H1 (cell line): ENCODE measurements at regions not wholly inside any gene's neighbourhood (a gene's known extent, or its start where the extent isn't known, plus 50 kb on each side); places are given as distances from the start of the nearest gene placed in this dataset.

Experiments
- CTCF ChIA-PET: fragments of 300-600 bp; sonication (Branson Sonifier 250); formaldehyde crosslinking; loops from one replicate; lab custom pipeline; 2021; ENCODE audit not compliant: partially characterized antibody; lab: Charles Lee
- POLR2A ChIA-PET: fragments of 300-600 bp; sonication (Branson Sonifier 250); formaldehyde crosslinking; loops from one replicate; lab custom pipeline; 2021; ENCODE audit warnings: inconsistent platforms; ENCODE audit not compliant: partially characterized antibody; lab: Charles Lee
- DNase-seq, 2 experiments: peaks; one replicate each; pipeline versions ENCODE4 v3.0.0 to v3.0.0-alpha.2; 2010 to 2022; ENCODE audit warnings: low spot score in 2 of 2, low read depth in 1 of 2, mixed read lengths in 1 of 2
- FAIRE-seq: peaks from 2 replicates; lab custom pipeline; 2011; peaks lifted over from hg19 to GRCh38; lab: Jason Lieb, UNC
- H2AFZ ChIP-seq: 2 replicates; pipeline ENCODE4 v1.8.1; 2012; ENCODE audit warnings: low read length, inconsistent platforms
- H2AK5ac ChIP-seq: 2 replicates; pipeline ENCODE4 v1.6.1; 2013; ENCODE audit warnings: low read depth, low read length
- H2BK120ac ChIP-seq: replicated peaks from 2 replicates; pipeline ENCODE3; 2013; ENCODE audit warnings: low read depth, low read length, inconsistent platforms
- H2BK12ac ChIP-seq: 2 replicates; pipeline ENCODE4 v1.6.1; 2013; ENCODE audit warnings: low read depth, low read length
- H2BK15ac ChIP-seq: 2 replicates; pipeline ENCODE4 v1.6.1; 2013; ENCODE audit warnings: low read length
- H2BK20ac ChIP-seq: 2 replicates; pipeline ENCODE4 v1.6.1; 2013; ENCODE audit warnings: low read length
- H2BK5ac ChIP-seq: 2 replicates; pipeline ENCODE4 v1.6.1; 2013; ENCODE audit warnings: low read depth, low read length
- H3K14ac ChIP-seq: 2 replicates; pipeline ENCODE4 v1.6.1; 2013; ENCODE audit warnings: inconsistent platforms; ENCODE audit not compliant: insufficient read length
- H3K18ac ChIP-seq: 2 replicates; pipeline ENCODE4 v1.6.1; 2013; ENCODE audit warnings: low read length; ENCODE audit errors: extremely low read depth
- H3K23ac ChIP-seq: 2 replicates; pipeline ENCODE4 v1.6.1; 2013; ENCODE audit warnings: inconsistent platforms; ENCODE audit not compliant: insufficient read length
- H3K23me2 ChIP-seq: 2 replicates; pipeline ENCODE4 v1.6.1; 2013; ENCODE audit warnings: low read depth, low read length
- H3K27ac ChIP-seq: 2 replicates; pipeline ENCODE4 v1.6.1; 2011; ENCODE audit warnings: low read depth, low read length, inconsistent platforms
- H3K27me3 ChIP-seq, 4 experiments: replicated peaks in 1 of 4; 1 replicate in 1 of 4; 2 replicates in 3 of 4; pipeline versions ENCODE4 v1.6.1 to v1.8.1; 2011 to 2013; ENCODE audit warnings: low read length in 3 of 4, mild to moderate bottlenecking in 3 of 4, inconsistent platforms in 2 of 4, mixed read lengths in 2 of 4, moderate library complexity in 1 of 4; ENCODE audit not compliant: control insufficient read depth in 3 of 4, insufficient read depth in 3 of 4; ENCODE audit errors: extremely low read depth in 1 of 4
- H3K36me3 ChIP-seq, 4 experiments: 2 replicates each; pipeline versions ENCODE4 v1.6.1 to v1.8.1; 2011 to 2013; ENCODE audit warnings: mild to moderate bottlenecking in 4 of 4, low read length in 3 of 4, moderate library complexity in 2 of 4, control low read depth in 1 of 4, inconsistent platforms in 1 of 4; ENCODE audit not compliant: insufficient read depth in 4 of 4, control insufficient read depth in 2 of 4
- H3K4ac ChIP-seq: replicated peaks from 2 replicates; pipeline ENCODE3; 2013; ENCODE audit warnings: low read length, low read depth, mixed read lengths, inconsistent platforms; ENCODE audit not compliant: insufficient read length
- H3K4me1 ChIP-seq, 4 experiments: replicated peaks in 1 of 4; 1 replicate in 1 of 4; 2 replicates in 3 of 4; pipeline versions ENCODE4 v1.6.1 to v1.8.1; 2011 to 2013; ENCODE audit warnings: low read length in 3 of 4, inconsistent platforms in 2 of 4, mixed read lengths in 1 of 4; ENCODE audit not compliant: insufficient read depth in 4 of 4, control insufficient read depth in 3 of 4
- H3K4me2 ChIP-seq, 2 experiments: 2 replicates each; pipeline versions ENCODE4 v1.6.1 to v1.8.1; 2011 to 2013; ENCODE audit warnings: low read depth in 2 of 2, low read length in 2 of 2, control low read depth in 1 of 2, inconsistent platforms in 1 of 2, mild to moderate bottlenecking in 1 of 2; ENCODE audit not compliant: insufficient read depth in 1 of 2
- H3K4me3 ChIP-seq, 4 experiments: fragments of 200-600, 300-600 bp in 1 of 4; sonication (generic), shearing (Covaris generic), sonication (Bioruptor Twin) in 1 of 4; 2 replicates each; pipeline versions ENCODE4 v1.5.1 to v1.8.1; 2011 to 2016; ENCODE audit warnings: low read length in 4 of 4, low read depth in 3 of 4, control low read depth in 2 of 4, inconsistent platforms in 2 of 4, mild to moderate bottlenecking in 2 of 4, mixed read lengths in 1 of 4, moderate library complexity in 1 of 4; ENCODE audit not compliant: insufficient read depth in 2 of 4; ENCODE audit errors: extremely low read depth in 1 of 4
- H3K56ac ChIP-seq: replicated peaks from 2 replicates; pipeline ENCODE3; 2013; ENCODE audit warnings: low read depth, mild to moderate bottlenecking, mixed read lengths, low read length, inconsistent platforms; ENCODE audit not compliant: insufficient read length
- H3K79me1 ChIP-seq: 2 replicates; pipeline ENCODE4 v1.6.1; 2013; ENCODE audit warnings: low read depth, low read length, control low read depth
- H3K79me2 ChIP-seq, 2 experiments: 2 replicates each; pipeline versions ENCODE4 v1.6.1 to v1.8.1; 2012 to 2013; ENCODE audit warnings: low read length in 2 of 2, mild to moderate bottlenecking in 2 of 2, inconsistent platforms in 1 of 2; ENCODE audit not compliant: insufficient read depth in 2 of 2, control insufficient read depth in 1 of 2
- H3K9ac ChIP-seq, 4 experiments: replicated peaks in 1 of 4; 1 replicate in 1 of 4; 2 replicates in 3 of 4; pipeline versions ENCODE4 v1.6.1 to v1.8.1; 2011 to 2013; ENCODE audit warnings: low read depth in 3 of 4, low read length in 3 of 4, control low read depth in 2 of 4, mild to moderate bottlenecking in 2 of 4, moderate library complexity in 2 of 4, inconsistent platforms in 1 of 4; ENCODE audit errors: extremely low read depth in 1 of 4
- H3K9me3 ChIP-seq, 2 experiments: 2 replicates each; pipeline versions ENCODE4 v1.6.1 to v1.8.1; 2012 to 2013; ENCODE audit warnings: mild to moderate bottlenecking in 2 of 2, moderate library complexity in 2 of 2, control low read depth in 1 of 2, inconsistent platforms in 1 of 2, low read depth in 1 of 2, low read length in 1 of 2, mixed read lengths in 1 of 2; ENCODE audit not compliant: insufficient read depth in 2 of 2
- H4K20me1 ChIP-seq, 2 experiments: replicated peaks in 1 of 2; 2 replicates each; pipeline versions ENCODE3 to v1.8.1; 2011 to 2013; ENCODE audit warnings: inconsistent platforms in 2 of 2, low read length in 2 of 2, mild to moderate bottlenecking in 1 of 2; ENCODE audit not compliant: insufficient read depth in 2 of 2, control insufficient read depth in 1 of 2
- H4K5ac ChIP-seq: 2 replicates; pipeline ENCODE4 v1.6.1; 2013; ENCODE audit warnings: low read length, low read depth, mixed read lengths, inconsistent platforms; ENCODE audit not compliant: insufficient read length
- H4K8ac ChIP-seq: 2 replicates; pipeline ENCODE4 v1.8.0; 2013; ENCODE audit warnings: mild to moderate bottlenecking, moderate library complexity, low read length, inconsistent platforms; ENCODE audit not compliant: insufficient read depth; ENCODE audit errors: extremely low read depth
- H4K91ac ChIP-seq: replicated peaks from 2 replicates; pipeline ENCODE3; 2013; ENCODE audit warnings: low read length, mixed read lengths, inconsistent platforms; ENCODE audit not compliant: insufficient read length
- CTBP2 ChIP-seq: IDR thresholded peaks from 2 replicates; pipeline ENCODE4 v1.7.0; 2011; ENCODE audit warnings: borderline replicate concordance, mild to moderate bottlenecking, moderate library complexity, mixed read lengths, low read length; ENCODE audit not compliant: insufficient read depth, insufficient read length
- POLR2A ChIP-seq, 2 experiments: IDR thresholded peaks; 1 replicate in 1 of 2; 2 replicates in 1 of 2; pipeline ENCODE4 v1.6.1; 2011; ENCODE audit warnings: low read depth in 2 of 2, low read length in 2 of 2, mild to moderate bottlenecking in 2 of 2; ENCODE audit errors: control extremely low read depth in 1 of 2
- SAP30 ChIP-seq: fragments of 300-600 bp; sonication (generic); IDR thresholded peaks from 2 replicates; pipeline ENCODE4 v1.7.1; 2012; ENCODE audit warnings: low read length, moderate library complexity, mild to moderate bottlenecking, inconsistent platforms; ENCODE audit not compliant: insufficient read depth, insufficient replicate concordance
- SIRT6 ChIP-seq: IDR thresholded peaks from one replicate; pipeline ENCODE4 v1.7.1; 2012; ENCODE audit warnings: low read length, inconsistent platforms
- WGBS, 2 experiments: shearing (Covaris generic) in 1 of 2; methylation state at CpG; one replicate each; pipeline versions ENCODE4 v1.1.6 to v1.1.7; 2013 to 2015; ENCODE audit warnings: low lambda C conversion rate in 2 of 2, mixed read lengths in 2 of 2, inconsistent platforms in 1 of 2, low coverage in 1 of 2, missing lambda C conversion rate in 1 of 2; ENCODE audit not compliant: insufficient replicate concordance in 2 of 2, insufficient coverage in 1 of 2, insufficient read length in 1 of 2; ENCODE audit errors: extremely low coverage in 1 of 2, missing lambda C conversion rate in 1 of 2; 5-methylcytosine and 5-hydroxymethylcytosine counted together
- TF ChIP-seq, protein P1 (sequence below): IDR thresholded peaks from 2 replicates; pipeline ENCODE4 v1.6.1; 2012; ENCODE audit warnings: inconsistent platforms
- TF ChIP-seq, protein P2 (sequence below), 3 experiments: IDR thresholded peaks; 1 replicate in 2 of 3; 2 replicates in 1 of 3; pipeline versions ENCODE4 v1.5.1 to v1.6.1; 2011; ENCODE audit warnings: low read length in 3 of 3, mild to moderate bottlenecking in 3 of 3, inconsistent platforms in 2 of 3, low read depth in 1 of 3, moderate library complexity in 1 of 3; ENCODE audit not compliant: insufficient read depth in 1 of 3; ENCODE audit errors: control extremely low read depth in 1 of 3

DNA sequence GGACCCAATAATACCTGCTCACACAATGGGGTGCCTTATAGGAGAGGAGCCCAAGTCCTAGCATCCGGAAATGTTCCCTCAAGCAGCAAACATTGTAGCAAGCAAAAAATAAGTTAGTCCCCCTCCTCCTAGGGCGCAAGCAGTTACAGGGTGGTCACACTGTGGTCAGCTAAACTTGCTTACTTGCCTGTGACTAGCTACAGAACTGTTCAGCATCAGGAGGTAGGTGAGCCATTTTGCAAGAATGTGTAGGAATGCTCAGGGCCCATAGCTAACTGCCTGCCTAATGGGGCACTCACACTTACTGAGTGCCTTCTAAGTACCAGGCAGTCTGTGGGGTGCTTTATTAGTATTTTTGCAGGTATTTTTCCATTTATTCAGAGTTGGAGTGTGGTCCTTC is 154.6 kb upstream of the GRIN2B start:
- no peak overlapping the region for H2BK120ac ChIP-seq
- ChIA-PET CTCF (interaction anchor here (0.6 to 6.6 kb wide), 5 partner anchors 15 to 75 kb away, joined by 3 to 51 read pairs (median 4); no protein-coding TSS in a partner anchor), POLR2A (no interaction called here)
- no peak overlapping the region for H3K9ac ChIP-seq
- no peak overlapping the region for H4K5ac ChIP-seq
- H3K4ac ChIP-seq, result no peak overlapping the region
- H4K91ac ChIP-seq, result no peak overlapping the region
- no peaks in the 10 kb centered on the region for H3K4me1 ChIP-seq
- H4K20me1 ChIP-seq, result no peaks in the 10 kb centered on the region
- H3K27me3 ChIP-seq, result no peaks in the 10 kb centered on the region
- 0 out of 4 replicates have a peak, but pooled peaks cover 0 to 2% of the 10 kb centered on the region in 2 experiments for H3K9me3 ChIP-seq
- DNase-seq, result no peak
- no peaks in the 10 kb centered on the region for H3K23me2 ChIP-seq
- H3K36me3 ChIP-seq, result no peaks in the 10 kb centered on the region
- H3K23ac ChIP-seq, result no peak overlapping the region
- no peak overlapping the region for H3K4me2 ChIP-seq
- 88% methylated on average over 2 of the region's 2 CpGs; no CpG with 5 or more reads in 1 of the 2 experiments for WGBS, 2 experiments
- FAIRE-seq, result no peak
- H2AFZ ChIP-seq, result no peak overlapping the region
- no peak overlapping the region for H2AK5ac ChIP-seq
- no peaks in the 10 kb centered on the region for H3K79me2 ChIP-seq
- no peak overlapping the region for H3K4me3 ChIP-seq
- H3K79me1 ChIP-seq, result no peaks in the 10 kb centered on the region
- peak overlapping the region; percentile 35; the same call in 1 of the 2 replicates for H4K8ac ChIP-seq
- H2BK15ac ChIP-seq, result no peak overlapping the region
- H3K14ac ChIP-seq, result no peak overlapping the region
- no peak overlapping the region for H2BK12ac ChIP-seq
- no peak overlapping the region for H3K56ac ChIP-seq
- H3K27ac ChIP-seq, result no peak overlapping the region
- H2BK20ac ChIP-seq, result no peak overlapping the region
- no peak overlapping the region for H2BK5ac ChIP-seq
- no peak overlapping the region for H3K18ac ChIP-seq
- TF ChIP-seq CTBP2 (no peak), SAP30 (no peak), POLR2A (IDR thresholded peaks at IDR 0.05; ENCODE audit: control extremely low read depth in 1 of 2, low read depth in 2 of 2, low read length in 2 of 2) (no peak), SIRT6 (no peak)
- TF ChIP-seq, protein P1, sequence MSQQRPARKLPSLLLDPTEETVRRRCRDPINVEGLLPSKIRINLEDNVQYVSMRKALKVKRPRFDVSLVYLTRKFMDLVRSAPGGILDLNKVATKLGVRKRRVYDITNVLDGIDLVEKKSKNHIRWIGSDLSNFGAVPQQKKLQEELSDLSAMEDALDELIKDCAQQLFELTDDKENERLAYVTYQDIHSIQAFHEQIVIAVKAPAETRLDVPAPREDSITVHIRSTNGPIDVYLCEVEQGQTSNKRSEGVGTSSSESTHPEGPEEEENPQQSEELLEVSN, result no peak
- TF ChIP-seq, protein P2, sequence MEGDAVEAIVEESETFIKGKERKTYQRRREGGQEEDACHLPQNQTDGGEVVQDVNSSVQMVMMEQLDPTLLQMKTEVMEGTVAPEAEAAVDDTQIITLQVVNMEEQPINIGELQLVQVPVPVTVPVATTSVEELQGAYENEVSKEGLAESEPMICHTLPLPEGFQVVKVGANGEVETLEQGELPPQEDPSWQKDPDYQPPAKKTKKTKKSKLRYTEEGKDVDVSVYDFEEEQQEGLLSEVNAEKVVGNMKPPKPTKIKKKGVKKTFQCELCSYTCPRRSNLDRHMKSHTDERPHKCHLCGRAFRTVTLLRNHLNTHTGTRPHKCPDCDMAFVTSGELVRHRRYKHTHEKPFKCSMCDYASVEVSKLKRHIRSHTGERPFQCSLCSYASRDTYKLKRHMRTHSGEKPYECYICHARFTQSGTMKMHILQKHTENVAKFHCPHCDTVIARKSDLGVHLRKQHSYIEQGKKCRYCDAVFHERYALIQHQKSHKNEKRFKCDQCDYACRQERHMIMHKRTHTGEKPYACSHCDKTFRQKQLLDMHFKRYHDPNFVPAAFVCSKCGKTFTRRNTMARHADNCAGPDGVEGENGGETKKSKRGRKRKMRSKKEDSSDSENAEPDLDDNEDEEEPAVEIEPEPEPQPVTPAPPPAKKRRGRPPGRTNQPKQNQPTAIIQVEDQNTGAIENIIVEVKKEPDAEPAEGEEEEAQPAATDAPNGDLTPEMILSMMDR (IDR thresholded peaks at IDR 0.05; ENCODE audit: control extremely low read depth in 1 of 3, insufficient read depth in 1 of 3, low read depth in 1 of 3, low read length in 3 of 3), result no peak
